NCI-H526 treated with DMSO at 0.1 percent for 48 hours (cell line): ENCODE measurements at regions not wholly inside any gene's neighbourhood (a gene's known extent, or its start where the extent isn't known, plus 50 kb on each side); places are given as distances from the start of the nearest gene placed in this dataset.

Source experiments
- DNase-seq: peaks from one replicate; lab custom pipeline; 2025; lab: John Stamatoyannopoulos, UW

- no peak for DNase-seq
Measured at GRCh38 chr3:99439892-99440291, 198.5 kb upstream of the COL8A1 start.

- no peak for DNase-seq
Measured at GRCh38 chr3:99434190-99434589, 204.2 kb upstream of the COL8A1 start.

GRCh38 chr3:99430348-99431134, 207.9 kb upstream of the COL8A1 start:
- no peak for DNase-seq

- no peak for DNase-seq
Measured at GRCh38 chr3:99429502-99429901, 208.9 kb upstream of the COL8A1 start.

GRCh38 chr3:99425930-99426329, 212.5 kb upstream of the COL8A1 start:
- DNase-seq: no peak

GRCh38 chr3:99419116-99419515, 219.3 kb upstream of the COL8A1 start:
- no peak for DNase-seq

DNA sequence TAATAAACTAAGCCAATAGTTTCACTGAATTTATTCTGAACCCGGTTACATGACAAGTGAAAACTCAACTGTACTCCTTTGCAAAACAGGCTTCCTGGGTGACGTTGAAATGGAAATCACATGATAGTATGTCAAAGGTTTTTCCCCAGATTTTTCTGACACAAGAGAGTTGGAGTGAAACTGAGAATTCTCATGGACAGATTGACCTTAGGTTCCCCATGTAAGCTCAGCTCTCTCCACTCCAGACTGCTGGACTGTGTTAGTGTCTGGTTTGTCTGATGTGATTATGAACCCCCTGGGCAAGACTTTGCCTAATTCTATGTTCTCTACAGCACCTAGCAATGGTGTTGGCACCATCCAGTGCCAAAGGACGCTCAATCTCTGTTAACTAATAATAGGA, 219.7 kb upstream of the COL8A1 start:
- no peak for DNase-seq

DNA sequence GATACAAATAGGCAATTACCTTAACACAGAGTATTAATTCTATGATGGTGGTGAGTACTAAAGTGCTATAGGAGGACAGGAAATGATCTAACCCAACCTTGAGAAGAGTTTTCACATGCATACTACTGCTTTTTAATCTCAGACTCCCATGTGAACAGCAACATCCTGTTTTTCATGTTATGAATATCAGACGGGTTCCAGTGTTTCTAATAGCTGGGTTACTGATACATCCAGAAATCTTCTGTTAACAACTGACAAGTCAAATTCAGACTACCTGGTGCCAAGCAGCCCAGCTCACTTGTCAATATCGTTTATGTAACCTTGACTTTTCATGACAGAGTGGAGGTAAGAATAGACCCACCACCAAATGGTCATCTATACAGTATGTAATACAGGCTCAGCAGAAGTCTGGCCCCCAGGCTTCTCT, 220.2 kb upstream of the COL8A1 start:
- no peak for DNase-seq

- DNase-seq: no peak
Measured at GRCh38 chr3:99413504-99413903, 224.9 kb upstream of the COL8A1 start.

- DNase-seq: no peak
Measured at GRCh38 chr3:99410789-99411311, 227.5 kb upstream of the COL8A1 start.

GRCh38 chr3:99409961-99410360, 228.4 kb upstream of the COL8A1 start:
- no peak for DNase-seq

- no peak for DNase-seq
Measured at GRCh38 chr3:99407257-99407656, 231.1 kb upstream of the COL8A1 start.

DNA sequence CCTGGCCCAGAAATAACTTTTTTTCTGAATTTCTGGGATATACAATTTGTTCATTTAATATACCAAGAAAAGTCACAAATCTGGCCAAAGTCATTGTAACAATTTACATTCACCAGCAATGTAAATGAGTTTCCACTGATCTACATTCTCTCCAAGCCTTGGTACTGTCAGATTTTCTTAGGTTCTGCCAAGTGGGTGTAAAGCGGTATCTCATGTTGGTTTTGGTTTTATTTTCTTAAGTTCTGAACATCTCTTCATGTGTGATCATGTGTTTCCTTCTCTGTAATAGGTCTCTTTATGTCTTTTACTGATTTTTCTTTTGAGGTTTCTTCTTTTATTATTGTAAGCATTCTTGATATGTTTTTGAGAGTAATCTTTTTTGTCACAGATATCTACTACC, 235.6 kb upstream of the COL8A1 start:
- DNase-seq: no peak

- DNase-seq: no peak
Measured at GRCh38 chr3:99400352-99400751, 238.0 kb upstream of the COL8A1 start.

GRCh38 chr3:99396651-99397275, 241.6 kb upstream of the COL8A1 start:
- no peak for DNase-seq

DNA sequence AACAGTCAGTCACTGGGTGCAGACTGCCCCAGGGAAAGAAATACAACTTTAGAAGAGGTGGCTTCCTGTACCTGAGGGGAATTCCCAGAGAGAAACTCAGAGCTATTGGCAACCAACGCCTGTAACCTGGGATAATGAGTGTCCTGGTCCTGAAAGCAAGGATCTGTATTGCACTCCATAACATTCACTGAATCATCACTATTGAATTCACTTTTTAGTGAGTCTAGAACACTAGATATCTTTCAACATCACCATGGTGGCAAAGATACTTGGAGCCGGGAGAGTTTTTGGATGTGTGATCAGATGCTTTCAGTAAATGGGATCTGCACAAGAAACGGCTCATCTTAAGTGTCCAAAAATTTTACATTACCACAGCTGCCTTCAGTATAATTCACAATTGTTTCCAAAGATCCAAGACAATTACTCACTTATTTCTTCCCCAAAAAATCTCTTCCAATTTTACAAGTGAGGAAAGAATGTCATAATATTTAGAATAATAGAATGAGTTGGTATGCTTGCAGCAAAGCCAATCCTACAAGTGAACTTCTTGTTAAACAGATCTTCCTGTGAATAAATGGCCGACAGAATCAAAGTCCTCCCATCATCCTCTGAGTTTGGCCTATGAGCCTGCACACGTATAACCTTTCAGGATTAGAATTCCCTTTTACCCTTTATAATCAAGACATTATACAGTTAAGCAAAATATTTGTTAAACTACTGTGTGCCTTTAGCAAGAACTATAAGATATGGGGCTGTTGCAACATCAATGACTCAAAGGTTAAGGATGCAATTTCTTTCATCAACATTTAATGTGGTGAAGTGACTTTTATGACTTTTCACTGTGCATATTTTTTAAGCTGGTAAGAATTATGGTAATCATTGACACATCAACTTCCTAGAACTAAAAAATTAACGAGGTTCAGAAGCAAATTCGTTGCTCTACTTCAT, 243.3 kb upstream of the COL8A1 start:
- no peak for DNase-seq

DNA sequence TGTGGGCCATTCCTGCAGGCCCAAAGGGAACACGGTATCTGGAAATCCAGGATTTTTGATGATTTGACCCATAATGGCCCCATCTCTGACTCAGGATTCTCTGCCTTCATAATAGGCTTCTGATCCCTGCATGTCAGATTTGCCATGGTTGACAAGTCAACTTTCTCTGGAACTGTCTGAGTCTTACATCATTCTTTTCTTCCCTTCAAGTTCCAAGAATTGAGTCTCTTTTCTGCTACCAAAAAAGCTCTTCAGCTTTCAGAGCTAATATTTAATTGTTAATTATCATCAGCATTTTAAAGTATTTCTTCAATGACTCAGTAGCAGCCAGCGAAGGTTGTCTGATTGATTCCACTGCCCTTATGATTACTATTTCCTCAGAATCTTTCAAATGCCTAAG, 244.4 kb upstream of the COL8A1 start:
- DNase-seq: no peak

DNA sequence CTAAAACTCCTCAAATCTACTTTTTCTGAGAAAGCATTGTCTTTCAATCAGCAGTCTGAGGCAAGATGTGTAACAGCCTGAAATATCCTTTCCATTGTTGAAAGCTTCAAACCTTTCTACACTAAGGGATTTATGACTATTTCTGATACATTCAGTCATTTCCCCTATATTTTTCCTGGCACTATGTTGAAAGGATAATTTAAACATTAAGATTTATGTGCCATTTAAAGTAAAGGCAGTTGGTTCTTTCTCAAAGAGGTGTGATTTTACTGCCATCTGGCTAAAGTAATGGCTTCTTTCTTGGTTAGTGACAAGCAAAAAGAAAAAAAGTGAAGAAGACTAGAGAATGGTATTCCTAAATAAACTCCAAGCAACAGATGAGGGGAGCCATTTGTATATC, 249.6 kb upstream of the COL8A1 start:
- no peak for DNase-seq

DNA sequence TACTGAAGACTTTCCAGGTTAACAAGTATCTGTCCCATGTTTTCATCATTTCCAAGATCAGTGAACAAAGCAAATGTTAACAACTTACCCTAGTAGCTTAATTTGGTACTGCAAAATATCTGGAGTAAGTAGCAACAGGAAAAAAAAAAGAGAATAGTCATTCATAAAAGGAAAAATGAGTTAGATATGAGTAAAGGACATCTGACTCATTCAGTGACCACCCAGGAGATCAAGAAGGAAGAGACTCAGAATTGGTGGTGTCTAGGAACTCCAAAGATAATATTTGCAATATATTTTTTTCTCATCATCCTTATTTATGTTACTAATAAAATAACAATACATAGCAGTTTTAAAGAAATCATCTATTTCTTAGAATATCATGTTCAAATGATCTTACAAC, 253.8 kb upstream of the COL8A1 start:
- no peak for DNase-seq

- DNase-seq: no peak
Measured at GRCh38 chr3:99376926-99377325, 261.5 kb upstream of the COL8A1 start.

GRCh38 chr3:99373846-99374210, 264.6 kb upstream of the COL8A1 start:
- no peak for DNase-seq

DNA sequence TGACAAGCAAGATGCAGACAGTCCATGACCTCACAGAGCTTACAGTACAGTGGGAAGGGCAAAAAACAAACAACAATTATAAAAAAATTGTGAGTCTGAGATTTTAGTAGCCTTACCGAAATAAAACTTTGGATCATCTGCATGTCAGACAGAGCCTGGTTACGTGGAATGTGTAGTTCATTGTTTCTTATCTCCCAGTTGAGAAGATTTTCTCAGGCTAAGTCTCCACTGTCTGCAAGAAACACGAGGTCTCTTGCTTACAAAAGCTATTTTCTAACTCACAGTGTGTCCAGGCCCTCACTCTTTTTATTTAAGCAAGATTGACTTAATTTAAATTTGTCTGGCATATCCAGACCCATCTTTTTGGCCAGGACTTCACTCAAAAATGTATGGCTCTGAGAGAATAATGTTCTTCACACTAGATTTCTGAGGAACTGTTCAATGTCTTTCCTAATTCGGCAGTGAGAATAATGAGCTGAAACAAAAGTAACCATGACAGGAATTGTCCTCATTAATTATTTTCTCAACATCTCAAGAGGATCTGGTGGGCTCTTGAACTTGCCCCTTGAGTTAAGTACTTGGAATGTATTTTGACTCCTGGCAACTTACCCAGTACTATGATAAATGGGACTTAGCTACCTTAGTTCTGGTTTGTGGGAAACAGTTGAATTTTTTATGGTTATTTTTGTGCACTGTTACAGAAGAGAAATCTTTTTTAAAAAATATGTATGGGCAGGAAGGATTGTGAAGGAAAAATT, 265.1 kb upstream of the COL8A1 start:
- DNase-seq: no peak
